Neutrophil (primary cell): ENCODE measurements at regions not wholly inside any gene's neighbourhood (a gene's known extent, or its start where the extent isn't known, plus 50 kb on each side); places are given as distances from the start of the nearest gene placed in this dataset.
A peak's percentile ranks its signal among the peaks of the same experiment; 100 is the strongest.

Experiments used
- H3K27ac ChIP-seq: fragments of 200-600 bp; sonication (generic); 2 replicates; pipeline ENCODE4 v1.5.1; 2016; ENCODE audit warnings: mild to moderate bottlenecking, moderate library complexity
- H3K27me3 ChIP-seq: fragments of 200-600 bp; sonication (generic); 2 replicates; pipeline ENCODE4 v1.6.0; 2016; ENCODE audit warnings: mild to moderate bottlenecking
- H3K36me3 ChIP-seq: fragments of 200-600 bp; sonication (generic); 2 replicates; pipeline ENCODE4 v1.5.1; 2017
- H3K4me1 ChIP-seq, 2 experiments: fragments of 200-600 bp in 1 of 2; sonication (generic) in 1 of 2; 1 replicate in 1 of 2; 2 replicates in 1 of 2; pipeline versions ENCODE4 v1.5.1 to v1.6.1; 2013 to 2016; ENCODE audit warnings: low read depth in 1 of 2, low read length in 1 of 2, mild to moderate bottlenecking in 1 of 2, moderate library complexity in 1 of 2; ENCODE audit not compliant: control insufficient read depth in 1 of 2, insufficient read depth in 1 of 2
- H3K4me3 ChIP-seq, 2 experiments: fragments of 200-600 bp in 1 of 2; sonication (generic) in 1 of 2; 1 replicate in 1 of 2; 2 replicates in 1 of 2; pipeline ENCODE4 v1.5.1; 2013 to 2016; ENCODE audit warnings: low read depth in 1 of 2, low read length in 1 of 2, mild to moderate bottlenecking in 1 of 2, moderate library complexity in 1 of 2
- H3K9me3 ChIP-seq: fragments of 200-600 bp; sonication (generic); 2 replicates; pipeline ENCODE4 v1.5.1; 2016
- CTCF ChIP-seq: fragments of 200-600 bp; sonication (generic); IDR thresholded peaks from 2 replicates; pipeline ENCODE4 v1.5.1; 2016; ENCODE audit warnings: antibody characterized with exemption

DNA sequence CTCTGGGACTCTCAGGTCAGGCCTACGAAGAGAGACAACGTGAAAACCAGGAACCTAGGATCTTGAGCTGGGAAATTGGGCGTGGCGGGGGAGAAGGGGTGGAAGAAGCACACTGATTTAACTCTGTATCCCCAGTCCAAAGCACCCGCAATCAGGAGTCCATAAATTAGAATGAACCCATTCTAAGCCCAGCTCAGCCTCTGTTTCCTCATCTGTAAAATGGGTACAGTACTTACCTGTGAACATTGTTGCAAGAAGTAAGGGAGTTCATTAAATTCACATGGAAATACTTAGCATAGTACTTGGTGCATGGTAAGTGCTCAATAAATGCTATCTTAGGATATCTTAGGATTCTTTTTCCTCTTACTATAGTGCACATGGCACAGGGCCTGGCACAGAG, 326.7 kb downstream of the BCOR start:
- H3K4me1 ChIP-seq = peaks cover 21 to 24% of the 10 kb centered on the region in 2 experiments
- H3K36me3 ChIP-seq = no peaks in the 10 kb centered on the region
- H3K4me3 ChIP-seq = no peak overlapping the region
- TF ChIP-seq CTCF = no peak
- no peaks in the 10 kb centered on the region for H3K9me3 ChIP-seq
- no peaks in the 10 kb centered on the region for H3K27me3 ChIP-seq
- no peak overlapping the region for H3K27ac ChIP-seq

- Histone ChIP-seq H3K9me3 (no peaks in the 10 kb centered on the region), H3K36me3 (no peaks in the 10 kb centered on the region), H3K4me3 (no peak overlapping the region), H3K27ac (peak overlapping the region; percentile 64), H3K27me3 (no peaks in the 10 kb centered on the region), H3K4me1 (peaks cover 21 to 24% of the 10 kb centered on the region in 2 experiments)
- no peak for TF ChIP-seq CTCF
Measured at GRCh38 chrX:39772057-39772832, 325.5 kb downstream of the BCOR start.

GRCh38 chrX:39773150-39773549, 324.6 kb downstream of the BCOR start:
- H3K9me3 ChIP-seq = no peaks in the 10 kb centered on the region
- no peaks in the 10 kb centered on the region for H3K27me3 ChIP-seq
- no peak for TF ChIP-seq CTCF
- no peaks in the 10 kb centered on the region for H3K36me3 ChIP-seq
- peaks cover 28 to 32% of the 10 kb centered on the region in 2 experiments for H3K4me1 ChIP-seq
- H3K27ac ChIP-seq = no peak overlapping the region
- no peak overlapping the region for H3K4me3 ChIP-seq

- H3K9me3 ChIP-seq = no peaks in the 10 kb centered on the region
- no peaks in the 10 kb centered on the region for H3K27me3 ChIP-seq
- H3K4me3 ChIP-seq = no peak overlapping the region
- H3K36me3 ChIP-seq = no peaks in the 10 kb centered on the region
- no peak for TF ChIP-seq CTCF
- peaks cover 36 to 42% of the 10 kb centered on the region in 2 experiments for H3K4me1 ChIP-seq
- H3K27ac ChIP-seq = no peak overlapping the region
Measured at GRCh38 chrX:39773923-39774773, 323.6 kb downstream of the BCOR start.

DNA sequence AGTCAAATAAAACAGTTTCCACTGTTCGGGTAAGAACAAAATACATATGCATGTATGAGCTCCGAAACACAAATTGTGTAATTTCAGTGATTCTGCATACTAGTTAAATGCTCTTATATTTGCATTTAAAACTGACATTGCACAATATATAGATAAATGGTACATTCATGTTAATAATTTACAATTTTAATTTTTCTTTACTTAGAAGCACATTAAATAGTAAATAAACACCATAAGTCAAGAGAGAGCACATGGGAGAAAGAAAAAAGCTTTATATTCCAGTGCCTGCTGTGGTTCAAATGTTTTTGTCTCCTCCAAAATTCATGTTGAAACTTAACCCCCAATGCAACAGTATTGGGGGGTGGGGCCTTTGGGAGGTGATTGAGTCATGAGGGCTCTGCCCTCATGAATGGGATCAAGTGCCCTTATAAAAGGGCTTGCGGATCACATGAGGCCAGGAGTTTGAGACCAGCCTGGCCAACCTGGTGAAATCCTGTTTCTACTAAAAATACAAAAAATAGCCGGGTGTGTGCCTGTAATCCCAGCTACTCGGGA, 322.9 kb downstream of the BCOR start:
- H3K4me1 ChIP-seq = peaks cover 43 to 49% of the 10 kb centered on the region in 2 experiments
- H3K36me3 ChIP-seq = no peaks in the 10 kb centered on the region
- no peak overlapping the region for H3K27ac ChIP-seq
- no peaks in the 10 kb centered on the region for H3K9me3 ChIP-seq
- TF ChIP-seq CTCF = no peak
- H3K27me3 ChIP-seq = no peaks in the 10 kb centered on the region
- no peak overlapping the region for H3K4me3 ChIP-seq
